HepG2 (cell line): ENCODE measurements at regions not wholly inside any gene's neighbourhood (a gene's known extent, or its start where the extent isn't known, plus 50 kb on each side); places are given as distances from the start of the nearest gene placed in this dataset.
"Not testable (repeated sequence)": the region's sequence is repeated elsewhere in the genome, so short reads cannot be mapped to it uniquely, and the experiment has no call there.

ENCODE experiments used
- ATAC-seq: fragments of 200-7000 bp; cut with Tn5 transposase; 3 replicates; pipeline ENCODE4 v1.9.1; 2020; ENCODE audit warnings: mild to moderate bottlenecking, moderate library complexity
- BruUV-seq: library from RNA; stranded (reverse); fragments of 400-500 nt; replicated peaks from 2 replicates; lab custom pipeline; 2021; lab: Mats Ljungman, UMichigan
- CTCF ChIA-PET: fragments of 300-600 bp; formaldehyde crosslinking; extraction: SDS; loops from one replicate; lab custom pipeline; 2021; ENCODE audit warnings: low total read pairs, inconsistent platforms, low intra/inter-chr PET ratio; lab: Yijun Ruan, JAX
- POLR2A ChIA-PET: fragments of 350-600 bp; sonication (Branson Sonifier 250); formaldehyde crosslinking; loops from one replicate; lab custom pipeline; 2020; ENCODE audit warnings: antibody characterized with exemption, inconsistent platforms; lab: Yijun Ruan, JAX
- DNase-seq: peaks from one replicate; pipeline ENCODE4 v3.0.0-alpha.2; 2015; ENCODE audit warnings: low spot score
- FAIRE-seq: peaks from 3 replicates; lab custom pipeline; 2011; peaks lifted over from hg19 to GRCh38; lab: Jason Lieb, UNC
- H2AFZ ChIP-seq: one replicate; pipeline ENCODE4 v1.6.1; 2011; ENCODE audit warnings: low read length, inconsistent platforms
- H3K27ac ChIP-seq: fragments of 300-600 bp; 3 replicates; pipeline ENCODE4 v1.8.0; 2011; ENCODE audit warnings: mixed run types, mild to moderate bottlenecking, mixed read lengths, low read length, inconsistent platforms; ENCODE audit not compliant: insufficient read depth; ENCODE audit errors: extremely low read length
- H3K27me3 ChIP-seq, 2 experiments: fragments of 200-600 bp in 1 of 2; 2 replicates in 1 of 2; 3 replicates in 1 of 2; pipeline versions ENCODE4 v1.6.0 to v1.8.0; 2011; ENCODE audit warnings: low read length in 2 of 2, mild to moderate bottlenecking in 2 of 2, moderate library complexity in 2 of 2, inconsistent platforms in 1 of 2; ENCODE audit not compliant: insufficient read depth in 2 of 2, control insufficient read depth in 1 of 2
- H3K36me3 ChIP-seq, 2 experiments: fragments of 200-600 bp in 1 of 2; replicated peaks in 1 of 2; 2 replicates in 1 of 2; 3 replicates in 1 of 2; pipeline versions ENCODE4 v1.5.1 to v1.8.0; 2011; ENCODE audit warnings: low read length in 2 of 2, inconsistent platforms in 1 of 2; ENCODE audit not compliant: insufficient read depth in 2 of 2, control insufficient read depth in 1 of 2
- H3K4me1 ChIP-seq: 2 replicates; pipeline ENCODE4 v1.5.1; 2012; ENCODE audit warnings: low read length, inconsistent platforms; ENCODE audit not compliant: insufficient read depth
- H3K4me2 ChIP-seq: 2 replicates; pipeline ENCODE4 v1.6.0; 2011; ENCODE audit warnings: low read depth, low read length, inconsistent platforms
- H3K4me3 ChIP-seq, 3 experiments: fragments of 200-600 bp in 1 of 3; sonication (generic), shearing (Covaris generic) in 1 of 3; replicated peaks in 1 of 3; 2 replicates each; pipeline ENCODE4 v1.5.1; 2011 to 2016; ENCODE audit warnings: low read length in 3 of 3, inconsistent platforms in 2 of 3, low read depth in 2 of 3, mild to moderate bottlenecking in 2 of 3, control low read depth in 1 of 3, mixed read lengths in 1 of 3; ENCODE audit not compliant: insufficient read depth in 1 of 3
- H3K79me2 ChIP-seq: one replicate; pipeline ENCODE4 v1.6.1; 2011; ENCODE audit warnings: low read length, inconsistent platforms; ENCODE audit not compliant: insufficient read depth
- H3K9ac ChIP-seq: 2 replicates; pipeline ENCODE4 v1.6.0; 2011; ENCODE audit warnings: mild to moderate bottlenecking, low read depth, low read length, inconsistent platforms; ENCODE audit not compliant: insufficient read depth
- H3K9me3 ChIP-seq: 2 replicates; pipeline ENCODE4 v1.5.1; 2012; ENCODE audit warnings: mild to moderate bottlenecking, low read length
- H4K20me1 ChIP-seq: 2 replicates; pipeline ENCODE4 v1.6.0; 2011; ENCODE audit warnings: inconsistent platforms, mild to moderate bottlenecking, low read length, moderate library complexity; ENCODE audit not compliant: insufficient read depth
- FOSL2 ChIP-seq: sonication (generic); formaldehyde crosslinking; IDR thresholded peaks from 2 replicates; pipeline ENCODE4 v1.4.0; 2020; ENCODE audit warnings: missing genetic modification reagents
- HNRNPH1 ChIP-seq: fragments of 200-400 bp; formaldehyde crosslinking; optimal IDR thresholded peaks from 2 replicates; pipeline ENCODE3; 2017; ENCODE audit warnings: mild to moderate bottlenecking, low read depth, low read length
- ZNF580 ChIP-seq: IDR thresholded peaks from 2 replicates; pipeline ENCODE4 v1.6.1; 2016; ENCODE audit warnings: low read depth, borderline replicate concordance
- WGBS: methylation state at CpG from one replicate; pipeline ENCODE4 v1.1.6; 2017; ENCODE audit warnings: low lambda C conversion rate; 5-methylcytosine and 5-hydroxymethylcytosine counted together
- in situ Hi-C: cut with HindIII; loops from 2 replicates; pipeline ENCODE4 v1.10.0; 2017; ENCODE audit warnings: low pct_unique_long_range_greater_than_20kb; ENCODE audit not compliant: extremely low pct_ligation_motif_present
- intact Hi-C: fragments of 100-400 bp; cut with micrococcal nuclease; formaldehyde crosslinking; loops from one replicate; pipeline ENCODE4 v1.10.0; 2022; ENCODE audit not compliant: unreplicated experiment

- CTCF ChIA-PET, H4K20me1 ChIP-seq, H3K4me3 ChIP-seq, ATAC-seq, H3K36me3 ChIP-seq, POLR2A ChIA-PET, H2AFZ ChIP-seq, FAIRE-seq, H3K9ac ChIP-seq, H3K79me2 ChIP-seq, H3K27ac ChIP-seq, BruUV-seq, H3K9me3 ChIP-seq, H3K27me3 ChIP-seq, DNase-seq, H3K4me2 ChIP-seq, H3K4me1 ChIP-seq: not testable (repeated sequence)
- intact Hi-C loops = loop anchor here (10.0 kb wide), 1 partner anchor 236 kb away; no protein-coding TSS in a partner anchor
- WGBS = 73% methylated on average over 4 of the region's 4 CpGs
- in situ Hi-C loops = loop anchor here (10.0 kb wide), 1 partner anchor 306 kb away; no protein-coding TSS in a partner anchor
Measured at GRCh38 chr6:137279279-137279678, 60.1 kb upstream of the IFNGR1 start.

GRCh38 chr6:137277971-137278637 lies 58.9 kb upstream of the IFNGR1 start:
- Histone ChIP-seq H2AFZ (no peak overlapping the region), H3K27me3 (peaks cover 0 to 10% of the 10 kb centered on the region in 2 experiments; a peak in 3 of 5 replicates), H3K4me3 (no peak overlapping the region), H3K4me2 (no peak overlapping the region), H3K9me3 (no peaks in the 10 kb centered on the region)
- ATAC-seq (no peak; the same call in 2 of the 3 replicates), DNase-seq (peak; percentile 28)
- in situ Hi-C loops = loop anchor here (10.0 kb wide), 1 partner anchor 307 kb away; no protein-coding TSS in a partner anchor
- no TSS peak for BruUV-seq
- CTCF ChIA-PET = no interaction called here
- intact Hi-C loops = loop anchor here (10.0 kb wide), 1 partner anchor 237 kb away; no protein-coding TSS in a partner anchor
- TF ChIP-seq FOSL2 (CRISPR knock-in tag) (peak; percentile 81), HNRNPH1 (no peak), ZNF580 (CRISPR knock-in tag) (no peak)
- TF ChIP-seq, all 625 proteins: peak for 1
- H3K9ac ChIP-seq = no peak overlapping the region
- H3K79me2 ChIP-seq = no peaks in the 10 kb centered on the region
- no peaks in the 10 kb centered on the region for H4K20me1 ChIP-seq
- no peaks in the 10 kb centered on the region for H3K4me1 ChIP-seq
- no peaks in the 10 kb centered on the region for H3K36me3 ChIP-seq
- no peak overlapping the region for H3K27ac ChIP-seq
- POLR2A ChIA-PET = no interaction called here
- WGBS = 33% methylated on average over 14 of the region's 14 CpGs
- no peak for FAIRE-seq
